ENCODE measurements at regions not wholly inside any gene's neighbourhood (a gene's known extent, or its start where the extent isn't known, plus 50 kb on each side); places are given as distances from the start of the nearest gene placed in this dataset.
"Not testable (repeated sequence)": the region's sequence is repeated elsewhere in the genome, so short reads cannot be mapped to it uniquely, and the experiment has no call there.

DNA sequence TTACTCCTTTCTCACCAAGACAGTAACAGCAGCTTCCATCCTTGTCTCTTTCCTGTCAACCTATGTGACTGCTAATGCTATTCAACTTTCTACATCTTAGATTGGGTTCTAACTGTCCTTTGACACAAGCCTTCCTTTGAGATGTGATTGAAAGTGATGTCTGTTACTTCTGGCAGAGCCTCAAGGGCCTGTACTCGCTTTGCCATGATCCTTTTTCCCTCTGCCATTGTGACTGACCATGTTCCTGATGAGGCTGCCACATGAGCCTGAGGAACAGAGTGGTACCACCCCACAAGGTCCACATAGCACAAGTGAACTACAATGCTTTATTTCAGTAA, 138.8 kb upstream of the RAB4A start:
- in situ Hi-C loops (cut with HindIII; ENCODE audit: low pct_ligation_motif_present, low pct_unique_long_range_greater_than_20kb, low sequenced_read_pairs): no loop called here

GRCh38 chr1:229132706-229133105, 138.2 kb upstream of the RAB4A start:
- in situ Hi-C loops (cut with HindIII; ENCODE audit: low pct_ligation_motif_present, low pct_unique_long_range_greater_than_20kb, low sequenced_read_pairs): no loop called here
- no peak for DNase-seq

More for the DNA sequence above, 138.8 kb upstream of the RAB4A start:
- no peak for DNase-seq

DNA sequence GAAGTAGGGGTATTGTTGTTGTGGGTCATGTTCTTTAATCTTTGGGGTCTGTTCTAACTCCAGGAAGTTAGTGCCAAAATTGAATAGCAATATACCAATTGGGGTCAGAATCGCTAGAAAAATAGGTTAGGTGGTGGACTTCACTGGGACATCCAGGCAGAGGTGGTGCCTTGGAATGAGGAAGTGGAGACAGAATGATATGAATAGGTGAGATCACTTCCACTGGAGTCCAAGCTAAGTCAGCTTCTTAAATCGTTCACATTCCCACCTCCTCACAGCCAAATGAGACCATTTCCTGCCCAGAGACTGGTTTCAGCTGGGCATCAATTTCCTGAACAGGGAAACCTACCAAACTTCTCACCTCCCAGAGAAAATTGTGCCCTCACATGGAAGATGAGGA, 137.8 kb upstream of the RAB4A start:
- in situ Hi-C loops (cut with HindIII; ENCODE audit: low pct_ligation_motif_present, low pct_unique_long_range_greater_than_20kb, low sequenced_read_pairs): no loop called here
- DNase-seq: no peak

DNA sequence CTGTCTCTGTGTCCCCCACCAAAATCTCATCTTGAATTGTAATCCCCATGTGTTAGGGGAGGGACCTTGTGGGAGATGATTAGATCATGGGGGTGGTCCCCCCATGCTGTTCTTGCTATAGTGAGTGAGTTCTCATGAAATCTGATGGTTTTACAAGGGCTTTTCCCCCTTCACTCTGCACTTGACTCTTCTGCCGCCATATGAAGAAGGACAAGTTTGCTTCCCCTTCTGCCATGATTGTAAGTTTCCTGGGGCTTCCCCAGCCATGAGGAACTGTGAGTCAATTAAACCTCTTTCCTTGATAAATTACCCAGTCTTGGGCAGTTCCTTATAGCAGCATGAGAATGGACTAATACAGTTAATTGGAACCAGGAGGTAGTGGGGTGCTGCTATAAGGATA, 137.1 kb upstream of the RAB4A start:
- DNase-seq: no peak

DNA sequence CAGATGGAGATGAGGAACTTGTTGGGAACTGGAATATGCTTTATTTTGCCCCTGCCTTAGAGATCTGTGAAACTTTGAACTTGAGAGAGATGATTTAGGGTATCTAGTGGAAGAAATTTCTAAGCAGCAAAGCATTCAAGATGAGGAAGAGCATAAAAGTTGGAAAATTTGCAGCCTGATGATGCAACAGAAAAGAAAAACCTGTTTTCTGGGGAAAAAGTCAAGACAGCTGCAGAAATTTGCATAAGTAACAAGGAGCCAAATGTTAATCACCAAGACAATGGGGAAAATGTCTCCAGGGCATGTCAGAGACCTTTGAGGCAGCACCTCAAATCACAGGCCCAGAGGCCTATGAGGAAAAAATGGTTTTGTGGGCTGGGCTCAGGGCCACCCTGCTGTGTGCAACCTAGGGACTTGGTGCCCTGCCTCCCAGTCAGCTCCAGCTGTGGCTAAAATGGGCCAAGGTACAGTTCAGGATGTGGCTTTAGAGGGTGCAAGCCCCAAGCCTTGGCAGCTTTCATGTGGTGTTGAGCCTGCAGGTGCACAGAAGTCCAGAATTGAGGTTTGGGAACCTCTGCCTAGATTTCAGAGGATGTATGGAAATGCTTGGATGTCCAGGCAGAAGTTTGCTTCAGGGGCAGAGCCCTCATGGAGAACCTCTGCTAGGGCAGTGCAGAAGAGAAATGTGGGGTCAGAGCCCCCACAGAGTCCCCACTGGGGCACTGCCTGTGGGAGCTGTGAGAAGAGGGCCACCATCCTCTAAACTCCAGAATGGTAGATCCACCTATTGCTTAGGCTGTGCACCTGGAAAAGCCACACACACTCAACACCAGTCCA, 136.3 kb upstream of the RAB4A start:
- DNase-seq; in situ Hi-C loops (cut with HindIII; ENCODE audit: low pct_ligation_motif_present, low pct_unique_long_range_greater_than_20kb, low sequenced_read_pairs): not testable (repeated sequence)

More for the DNA sequence above, 137.1 kb upstream of the RAB4A start:
- in situ Hi-C loops (cut with HindIII; ENCODE audit: low pct_ligation_motif_present, low pct_unique_long_range_greater_than_20kb, low sequenced_read_pairs): no loop called here

DNA sequence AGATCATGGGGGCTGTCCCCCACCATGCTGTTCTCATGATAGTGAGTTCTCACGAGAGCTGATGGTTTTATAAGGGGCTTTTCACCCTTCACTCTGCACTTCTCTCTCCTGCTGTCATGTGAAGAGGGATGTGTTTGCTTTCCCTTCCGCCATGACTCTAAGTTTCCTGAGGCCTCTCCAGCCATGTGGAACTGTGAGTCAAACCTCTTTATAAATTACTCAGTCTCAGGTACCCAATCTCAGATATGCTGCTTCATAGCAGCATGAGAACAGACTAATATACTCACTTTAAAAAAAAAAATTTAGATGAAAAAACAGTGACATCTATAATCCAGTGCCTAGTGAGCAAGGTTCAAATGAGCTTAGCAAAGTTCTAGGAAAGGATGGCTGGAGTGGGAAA, 135.1 kb upstream of the RAB4A start:
- DNase-seq: no peak
- in situ Hi-C loops (cut with HindIII; ENCODE audit: low pct_ligation_motif_present, low pct_unique_long_range_greater_than_20kb, low sequenced_read_pairs): no loop called here

DNA sequence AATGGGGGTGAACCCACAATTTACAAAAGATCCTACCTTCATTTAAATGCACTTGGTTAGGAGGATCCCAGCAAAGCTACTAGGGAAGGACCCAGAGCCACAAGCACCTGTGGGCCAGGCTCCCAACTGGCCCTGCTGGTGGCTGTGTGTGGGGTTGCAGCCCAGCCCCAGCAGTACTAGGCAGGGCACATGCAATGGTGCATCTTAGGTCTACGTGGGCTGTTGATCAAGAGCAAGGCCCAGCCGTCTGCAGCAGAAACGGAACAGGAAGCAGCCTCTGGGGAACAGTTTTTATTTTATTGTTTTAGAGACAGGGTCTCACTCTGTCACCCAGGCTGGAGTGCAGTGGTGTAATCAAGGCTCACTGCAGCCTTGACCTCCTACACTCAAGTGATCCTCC, 134.1 kb upstream of the RAB4A start:
- in situ Hi-C loops (cut with HindIII; ENCODE audit: low pct_ligation_motif_present, low pct_unique_long_range_greater_than_20kb, low sequenced_read_pairs): no loop called here
- no peak for DNase-seq

DNA sequence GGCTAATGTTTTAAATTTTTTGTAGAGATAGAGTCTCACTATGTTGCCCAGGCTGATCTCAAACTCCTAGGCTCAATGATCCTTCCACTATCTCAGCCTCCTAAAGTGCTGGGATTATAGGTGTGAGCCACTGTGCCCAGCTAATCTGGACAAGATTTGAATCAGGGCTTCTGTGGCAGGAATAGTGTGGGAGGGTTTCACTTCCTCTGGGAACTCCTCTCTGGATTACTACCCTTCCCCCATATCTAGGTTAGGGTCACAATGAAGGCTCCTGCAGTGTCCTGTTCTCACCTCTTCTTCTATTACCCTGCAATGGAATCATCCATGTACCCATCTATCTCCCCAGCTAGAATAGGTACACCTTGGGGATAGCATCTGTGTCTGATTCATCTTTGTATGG, 133.6 kb upstream of the RAB4A start:
- in situ Hi-C loops (cut with HindIII; ENCODE audit: low pct_ligation_motif_present, low pct_unique_long_range_greater_than_20kb, low sequenced_read_pairs): no loop called here
- DNase-seq: no peak

- in situ Hi-C loops (cut with HindIII; ENCODE audit: low pct_ligation_motif_present, low pct_unique_long_range_greater_than_20kb, low sequenced_read_pairs): no loop called here
- no peak for DNase-seq
Measured at GRCh38 chr1:229138058-229138457, 132.9 kb upstream of the RAB4A start.

- in situ Hi-C loops (cut with HindIII; ENCODE audit: low pct_ligation_motif_present, low pct_unique_long_range_greater_than_20kb, low sequenced_read_pairs): no loop called here
- DNase-seq: no peak
Measured at GRCh38 chr1:229139331-229140118, 131.4 kb upstream of the RAB4A start.

DNA sequence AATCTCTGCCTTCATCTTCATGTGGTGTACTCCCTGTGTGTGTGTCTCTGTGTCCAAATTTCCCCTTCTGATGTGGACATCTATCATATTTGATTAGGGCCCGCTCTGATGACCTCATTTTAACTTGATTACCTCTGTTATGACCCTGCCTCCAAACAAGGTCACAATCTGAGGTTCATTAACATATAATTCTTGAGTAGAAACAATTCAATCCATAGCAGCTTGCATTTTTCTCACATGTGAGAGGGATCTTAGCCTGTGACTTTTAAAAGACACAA, 130.9 kb upstream of the RAB4A start:
- in situ Hi-C loops (cut with HindIII; ENCODE audit: low pct_ligation_motif_present, low pct_unique_long_range_greater_than_20kb, low sequenced_read_pairs): no loop called here
- no peak for DNase-seq

DNA sequence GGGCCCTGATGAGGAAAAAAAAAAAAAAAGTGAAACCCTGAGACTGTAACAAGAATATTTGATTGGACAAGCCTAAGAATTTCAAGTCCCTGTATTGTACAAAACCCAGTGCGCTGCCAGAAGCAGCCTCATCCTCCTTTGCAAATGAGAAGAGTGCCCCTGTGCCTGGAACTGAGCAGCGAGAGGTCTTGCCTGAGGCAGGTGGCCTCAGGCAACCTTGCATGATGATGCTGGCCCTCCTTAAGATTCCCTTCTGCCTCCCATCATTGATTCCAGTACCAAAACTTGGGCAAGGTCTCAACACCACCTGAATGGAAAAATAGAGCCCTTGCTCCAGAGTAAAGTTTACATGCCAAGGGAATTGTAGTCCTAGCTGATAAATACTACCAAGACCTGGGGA, 129.6 kb upstream of the RAB4A start:
- DNase-seq: no peak
- in situ Hi-C loops (cut with HindIII; ENCODE audit: low pct_ligation_motif_present, low pct_unique_long_range_greater_than_20kb, low sequenced_read_pairs): no loop called here

DNA sequence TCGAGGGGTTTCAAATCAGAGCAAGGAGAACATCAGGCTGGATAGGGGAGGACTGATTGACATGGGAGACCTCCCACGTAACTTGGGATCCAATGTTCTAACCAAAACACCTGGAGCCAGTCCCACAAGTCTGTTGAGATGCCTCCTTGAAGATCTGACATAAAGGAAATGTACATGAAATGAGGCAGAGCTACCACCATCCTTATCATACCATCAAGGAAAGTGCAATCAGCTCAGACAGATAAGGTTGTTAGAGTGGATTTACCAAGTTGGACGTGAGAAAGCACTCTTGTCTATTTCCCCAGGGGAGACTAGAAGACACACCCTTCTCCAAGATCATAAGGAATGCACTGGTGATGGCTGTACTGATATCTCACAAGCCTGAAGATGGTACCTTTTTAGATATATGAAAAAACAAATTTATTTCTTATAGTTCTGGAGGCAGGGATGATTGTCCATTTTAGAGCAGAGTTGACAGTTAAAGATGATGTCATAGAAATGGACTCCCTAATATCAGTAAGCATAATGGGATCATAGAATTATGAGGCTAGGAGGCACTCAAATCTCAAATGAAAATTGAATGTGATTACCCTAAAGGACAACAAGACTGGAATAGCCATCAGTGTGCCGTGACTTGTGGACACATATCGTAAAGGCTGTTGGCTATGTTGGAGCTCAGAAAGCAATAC, 129.1 kb upstream of the RAB4A start:
- DNase-seq: no peak
- in situ Hi-C loops (cut with HindIII; ENCODE audit: low pct_ligation_motif_present, low pct_unique_long_range_greater_than_20kb, low sequenced_read_pairs): no loop called here

DNA sequence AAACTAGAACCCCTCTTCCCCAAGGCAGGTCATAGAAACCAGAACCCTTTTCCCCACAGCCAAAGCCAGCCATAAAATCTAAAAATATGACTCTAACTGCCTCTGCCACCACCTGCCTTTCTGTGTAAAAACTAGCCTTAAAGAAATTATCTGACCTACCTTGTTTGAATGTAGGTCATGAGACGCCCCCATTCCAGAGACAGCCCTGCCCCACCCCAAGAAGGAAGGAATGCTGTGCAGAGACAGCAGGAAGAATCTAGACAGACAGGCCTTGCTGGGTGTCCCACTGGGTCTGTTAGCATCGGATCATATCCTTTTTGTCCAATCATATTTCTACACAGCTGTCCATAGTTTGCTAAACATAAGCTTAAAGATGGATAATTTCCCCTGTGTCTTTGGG, 128.4 kb upstream of the RAB4A start:
- no peak for DNase-seq
- in situ Hi-C loops (cut with HindIII; ENCODE audit: low pct_ligation_motif_present, low pct_unique_long_range_greater_than_20kb, low sequenced_read_pairs): no loop called here

DNA sequence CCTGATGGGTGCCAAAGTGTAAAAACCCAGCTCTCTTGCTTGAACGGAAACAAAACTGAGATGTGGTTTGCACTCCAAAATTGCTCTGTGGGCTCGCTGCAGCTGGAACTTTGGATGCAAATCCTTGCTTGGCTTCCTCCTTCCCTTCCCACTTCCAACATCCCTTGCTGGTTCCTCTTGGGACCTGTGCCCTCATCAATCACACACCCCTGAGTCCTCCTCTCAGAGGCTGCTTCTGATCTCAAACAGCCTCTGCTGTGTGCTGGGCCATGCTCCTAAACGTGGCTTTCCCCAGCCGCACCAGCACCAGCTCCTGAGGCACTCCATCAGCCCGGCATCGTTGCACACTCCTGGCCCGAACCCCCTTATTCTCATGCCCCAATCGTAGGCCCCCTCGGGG, 124.3 kb upstream of the RAB4A start:
- DNase-seq: no peak
- in situ Hi-C loops (cut with HindIII; ENCODE audit: low pct_ligation_motif_present, low pct_unique_long_range_greater_than_20kb, low sequenced_read_pairs): no loop called here

GRCh38 chr1:229147072-229147471, 123.8 kb upstream of the RAB4A start:
- in situ Hi-C loops (cut with HindIII; ENCODE audit: low pct_ligation_motif_present, low pct_unique_long_range_greater_than_20kb, low sequenced_read_pairs): no loop called here
- no peak for DNase-seq

- in situ Hi-C loops (cut with HindIII; ENCODE audit: low pct_ligation_motif_present, low pct_unique_long_range_greater_than_20kb, low sequenced_read_pairs): no loop called here
- DNase-seq: no peak
Measured at GRCh38 chr1:229148041-229148671, 122.8 kb upstream of the RAB4A start.

DNA sequence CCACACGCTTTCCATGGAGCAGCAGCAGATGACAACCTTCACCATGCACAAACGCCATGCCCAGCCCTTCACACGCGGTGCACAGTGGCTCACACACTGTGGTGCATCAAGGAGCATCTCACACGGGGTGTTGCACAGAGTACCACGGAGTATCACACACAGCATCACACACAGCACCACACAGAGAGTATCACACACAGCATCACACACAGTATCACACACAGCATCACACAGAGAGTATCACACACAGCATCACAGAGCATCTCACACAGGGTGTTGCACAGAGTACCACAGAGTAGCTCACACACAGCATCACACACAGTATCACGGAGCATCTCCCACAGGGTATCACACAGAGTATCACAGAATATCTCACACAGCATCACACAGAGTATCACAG, 122.2 kb upstream of the RAB4A start:
- in situ Hi-C loops (cut with HindIII; ENCODE audit: low pct_ligation_motif_present, low pct_unique_long_range_greater_than_20kb, low sequenced_read_pairs): no loop called here
- DNase-seq: no peak

GRCh38 chr1:229149435-229149834, 121.5 kb upstream of the RAB4A start:
- in situ Hi-C loops (cut with HindIII; ENCODE audit: low pct_ligation_motif_present, low pct_unique_long_range_greater_than_20kb, low sequenced_read_pairs): no loop called here
- DNase-seq: no peak
